Body of pancreas (tissue), 4 donors: ENCODE measurements at regions not wholly inside any gene's neighbourhood (a gene's known extent, or its start where the extent isn't known, plus 50 kb on each side); places are given as distances from the start of the nearest gene placed in this dataset.
A peak's percentile ranks its signal among the peaks of the same experiment; 100 is the strongest.

Experiments
- ATAC-seq: fragments of 150-250 bp; one replicate; pipeline ENCODE4 v1.9.1; 2016
- DNase-seq, 4 donors: peaks; one replicate each; pipeline ENCODE4 v3.0.0-alpha.2; 2019
- H3K27ac ChIP-seq, 4 donors: fragments of 200-600 bp; sonication (generic); 1 replicate in 3 of 4; 2 replicates in 1 of 4; pipeline versions ENCODE4 v1.5.1 to v1.6.1; 2016 to 2019; ENCODE audit warnings: mild to moderate bottlenecking in 1 of 4, mixed read lengths in 1 of 4, moderate library complexity in 1 of 4
- H3K27me3 ChIP-seq, 2 donors: fragments of 200-600 bp; sonication (generic); one replicate each; pipeline ENCODE4 v1.6.0; 2016; ENCODE audit warnings: mild to moderate bottlenecking in 1 of 2
- H3K36me3 ChIP-seq, 2 donors: fragments of 200-600 bp; sonication (generic); replicated peaks in 1 of 2; 2 replicates each; pipeline ENCODE4 v1.5.1; 2016; ENCODE audit warnings: low read depth in 2 of 2; ENCODE audit not compliant: insufficient read depth in 1 of 2
- H3K4me1 ChIP-seq: fragments of 200-600 bp; sonication (generic); one replicate; pipeline ENCODE4 v1.6.0; 2016
- H3K4me3 ChIP-seq, 2 donors: fragments of 200-600 bp; sonication (generic); 1 replicate in 1 of 2; 2 replicates in 1 of 2; pipeline ENCODE4 v1.5.1; 2016 to 2019
- H3K9me3 ChIP-seq, 3 donors: fragments of 200-600 bp; sonication (generic); 1 replicate in 2 of 3; 2 replicates in 1 of 3; pipeline ENCODE4 v1.5.1; 2016
- POLR2A ChIP-seq, 3 donors: fragments of 450-650 bp; IDR thresholded peaks; one replicate each; pipeline ENCODE4 v1.6.1; 2016; ENCODE audit warnings: antibody characterized with exemption in 3 of 3, mild to moderate bottlenecking in 2 of 3
- WGBS, 2 donors: methylation state at CpG; one replicate each; pipeline ENCODE4 v1.1.5; 2017; 5-methylcytosine and 5-hydroxymethylcytosine counted together
- intact Hi-C: fragments of 100-400 bp; cut with DNase I; formaldehyde crosslinking; loops from one replicate; pipeline ENCODE4 v1.15.1; 2023
- TF ChIP-seq, protein P1 (sequence below), 7 experiments: fragments of 450-650 bp in 4 of 7; fragments of 200-600 bp in 3 of 7; sonication (generic) in 3 of 7; IDR thresholded peaks; one replicate each; pipeline ENCODE4 v1.5.1; 2016 to 2019; ENCODE audit warnings: antibody characterized with exemption in 7 of 7

DNA sequence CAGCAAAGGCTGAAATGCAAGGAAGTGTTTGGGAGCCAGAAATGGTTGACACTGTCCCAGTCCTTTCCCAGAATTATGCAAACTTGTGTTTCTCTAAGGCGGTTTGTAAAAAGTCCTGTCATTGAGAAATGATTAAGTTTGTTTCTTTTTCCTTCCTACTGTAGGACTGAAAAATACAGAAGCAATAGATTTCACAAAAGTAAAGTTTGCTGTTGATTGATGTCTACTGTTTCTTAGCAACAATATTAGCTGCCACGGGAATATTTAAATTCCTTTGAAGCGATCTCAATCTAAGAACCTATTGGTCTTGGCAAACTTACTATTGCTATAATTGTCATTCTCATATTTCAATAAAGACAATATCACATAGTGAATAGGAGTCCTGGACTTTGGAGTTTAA is 100.7 kb upstream of the IL12A start:
- Histone ChIP-seq H3K9me3 (no peaks in the 10 kb centered on the region), H3K27me3 (no peaks in the 10 kb centered on the region), H3K4me3 (no peak overlapping the region), H3K27ac (no peak overlapping the region), H3K4me1 (no peaks in the 10 kb centered on the region), H3K36me3 (no peaks in the 10 kb centered on the region)
- TF ChIP-seq, protein P1, sequence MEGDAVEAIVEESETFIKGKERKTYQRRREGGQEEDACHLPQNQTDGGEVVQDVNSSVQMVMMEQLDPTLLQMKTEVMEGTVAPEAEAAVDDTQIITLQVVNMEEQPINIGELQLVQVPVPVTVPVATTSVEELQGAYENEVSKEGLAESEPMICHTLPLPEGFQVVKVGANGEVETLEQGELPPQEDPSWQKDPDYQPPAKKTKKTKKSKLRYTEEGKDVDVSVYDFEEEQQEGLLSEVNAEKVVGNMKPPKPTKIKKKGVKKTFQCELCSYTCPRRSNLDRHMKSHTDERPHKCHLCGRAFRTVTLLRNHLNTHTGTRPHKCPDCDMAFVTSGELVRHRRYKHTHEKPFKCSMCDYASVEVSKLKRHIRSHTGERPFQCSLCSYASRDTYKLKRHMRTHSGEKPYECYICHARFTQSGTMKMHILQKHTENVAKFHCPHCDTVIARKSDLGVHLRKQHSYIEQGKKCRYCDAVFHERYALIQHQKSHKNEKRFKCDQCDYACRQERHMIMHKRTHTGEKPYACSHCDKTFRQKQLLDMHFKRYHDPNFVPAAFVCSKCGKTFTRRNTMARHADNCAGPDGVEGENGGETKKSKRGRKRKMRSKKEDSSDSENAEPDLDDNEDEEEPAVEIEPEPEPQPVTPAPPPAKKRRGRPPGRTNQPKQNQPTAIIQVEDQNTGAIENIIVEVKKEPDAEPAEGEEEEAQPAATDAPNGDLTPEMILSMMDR (IDR thresholded peaks at IDR 0.05): no peak
- TF ChIP-seq POLR2A (IDR thresholded peaks at IDR 0.05): no peak
- ATAC-seq (no peak), DNase-seq (no peak)
- intact Hi-C loops: loop anchor here (10.0 kb wide), 1 partner anchor 117 kb away; no protein-coding TSS in a partner anchor
- WGBS, 2 donors: 23% methylated on average over 3 of the region's 3 CpGs

DNA sequence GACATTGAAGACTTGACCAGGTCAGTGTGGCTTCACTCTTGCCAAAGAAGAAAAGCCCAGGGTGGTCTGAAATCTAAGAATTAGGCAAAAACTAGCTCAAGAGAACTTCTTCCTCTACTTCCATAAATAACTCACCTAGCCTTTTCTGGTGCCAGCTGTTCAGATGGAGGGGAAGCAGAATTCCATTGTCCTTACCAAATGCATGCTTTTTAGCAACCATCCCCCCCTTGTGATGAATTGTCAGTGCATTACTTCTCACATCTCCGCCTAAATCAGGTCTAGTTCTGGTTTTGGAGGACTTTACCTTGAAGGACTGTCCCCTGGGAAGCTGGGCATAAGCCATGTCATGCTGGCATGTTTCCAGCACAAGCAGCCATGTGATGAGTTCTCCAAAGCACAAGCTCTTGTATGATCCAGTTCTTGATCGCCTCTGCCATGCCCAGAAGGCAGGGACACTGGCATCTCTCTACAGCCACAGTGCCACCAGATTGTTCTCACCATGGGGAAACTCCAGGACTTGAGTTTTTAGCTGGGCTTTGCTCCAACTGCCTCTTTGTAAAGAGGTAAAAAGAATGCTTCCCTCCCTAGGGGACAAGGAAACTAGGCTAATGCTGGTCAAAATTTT is 96.4 kb upstream of the IL12A start:
- Histone ChIP-seq H3K9me3 (no peaks in the 10 kb centered on the region), H3K27me3 (no peaks in the 10 kb centered on the region), H3K4me3 (no peak overlapping the region), H3K27ac (no peak overlapping the region), H3K36me3 (no peaks in the 10 kb centered on the region), H3K4me1 (no peaks in the 10 kb centered on the region)
- DNase-seq (peak; percentile 13 to 22 (median 18)), ATAC-seq (peak; percentile 33)
- no peak for TF ChIP-seq POLR2A (IDR thresholded peaks at IDR 0.05)
- TF ChIP-seq, protein P1 (IDR thresholded peaks at IDR 0.05): no peak
- 23 to 54% methylated on average over 2 of the region's 2 CpGs for WGBS, 2 donors
- intact Hi-C loops: no loop called here

DNA sequence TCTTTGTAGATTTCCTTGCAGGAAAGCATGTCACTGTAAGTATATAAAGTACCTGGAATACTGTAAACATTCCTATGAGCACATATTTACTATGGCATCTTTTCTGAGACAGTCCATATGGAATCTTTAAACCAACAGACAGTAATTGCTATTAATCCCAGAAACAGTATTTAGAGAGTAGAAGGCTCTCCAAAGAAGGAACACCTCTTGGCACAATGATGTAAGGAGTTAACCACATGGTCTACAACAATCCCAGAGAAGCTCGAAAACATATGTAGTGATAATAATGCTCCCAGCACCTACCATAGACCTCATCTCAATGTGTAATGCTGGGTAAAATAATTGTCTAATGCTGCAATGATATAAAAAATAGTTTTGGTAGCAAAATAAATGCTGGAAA is 95.8 kb upstream of the IL12A start:
- Histone ChIP-seq H3K4me3 (no peak overlapping the region), H3K4me1 (no peaks in the 10 kb centered on the region), H3K27ac (no peak overlapping the region), H3K36me3 (no peaks in the 10 kb centered on the region), H3K27me3 (no peaks in the 10 kb centered on the region), H3K9me3 (no peaks in the 10 kb centered on the region)
- ATAC-seq: no peak
- DNase-seq: no peak
- intact Hi-C loops: no loop called here
- TF ChIP-seq POLR2A (IDR thresholded peaks at IDR 0.05): no peak
- WGBS, 2 donors: 41 to 59% methylated on average over 1 of the region's 1 CpG

DNA sequence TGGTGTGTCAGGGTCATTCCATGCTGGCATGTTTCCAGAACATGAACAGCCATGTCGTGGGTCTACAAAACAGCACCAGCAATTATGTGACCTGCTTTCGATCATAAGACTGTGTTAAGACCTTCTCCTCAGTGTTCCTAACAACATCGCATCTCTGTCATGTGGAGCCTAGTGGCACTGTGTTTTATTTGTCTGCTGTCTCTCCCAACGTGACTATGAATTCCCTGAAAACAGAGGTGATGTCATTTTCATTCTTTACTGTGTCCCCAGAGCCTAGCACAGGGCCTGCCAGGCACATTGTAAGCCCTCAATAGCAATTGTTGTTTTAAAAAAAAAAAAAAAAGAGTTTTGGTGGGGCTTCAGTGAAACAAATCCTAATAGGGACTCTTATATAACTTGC is 94.2 kb upstream of the IL12A start:
- TF ChIP-seq, protein P1 (IDR thresholded peaks at IDR 0.05): no peak
- no peak for TF ChIP-seq POLR2A (IDR thresholded peaks at IDR 0.05)
- intact Hi-C loops: no loop called here
- Histone ChIP-seq H3K9me3 (no peaks in the 10 kb centered on the region), H3K27me3 (no peaks in the 10 kb centered on the region), H3K4me3 (no peak overlapping the region), H3K27ac (no peak overlapping the region), H3K4me1 (no peaks in the 10 kb centered on the region), H3K36me3 (no peaks in the 10 kb centered on the region)
- DNase-seq: no peak
- ATAC-seq: no peak
- WGBS, 2 donors: 54 to 58% methylated on average over 4 of the region's 4 CpGs

DNA sequence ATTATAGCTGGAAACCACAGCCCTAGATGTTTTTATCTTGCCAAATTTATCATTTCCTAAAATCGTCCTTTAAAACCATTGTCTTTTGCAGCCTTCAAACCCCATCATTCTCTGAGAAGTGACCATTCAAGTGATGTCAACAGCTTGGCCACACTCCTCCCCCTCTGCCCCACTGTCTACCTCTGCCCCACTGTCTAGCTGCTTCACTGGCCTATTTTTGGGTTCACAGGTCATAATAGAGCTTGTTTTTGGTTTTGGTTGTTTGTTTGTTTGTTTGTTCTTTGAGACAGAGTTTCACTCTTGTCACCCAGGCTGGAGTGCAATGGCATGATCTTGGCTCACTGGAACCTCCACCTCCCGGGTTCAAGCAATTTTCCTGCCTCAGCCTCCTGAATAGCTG is 93.2 kb upstream of the IL12A start:
- ATAC-seq (no peak), DNase-seq (no peak)
- Histone ChIP-seq H3K27me3 (no peaks in the 10 kb centered on the region), H3K36me3 (no peaks in the 10 kb centered on the region), H3K27ac (no peak overlapping the region), H3K4me3 (no peak overlapping the region), H3K9me3 (no peaks in the 10 kb centered on the region), H3K4me1 (no peaks in the 10 kb centered on the region)
- intact Hi-C loops: no loop called here
- WGBS, 2 donors: 59 to 65% methylated on average over 2 of the region's 2 CpGs
- no peak for TF ChIP-seq POLR2A (IDR thresholded peaks at IDR 0.05)
- TF ChIP-seq, protein P1 (IDR thresholded peaks at IDR 0.05): no peak
